SJCRH30 (cell line): ENCODE measurements at regions not wholly inside any gene's neighbourhood (a gene's known extent, or its start where the extent isn't known, plus 50 kb on each side); places are given as distances from the start of the nearest gene placed in this dataset.

Experiments used
- DNase-seq, 2 experiments: peaks; one replicate each; pipeline ENCODE4 v3.0.0-alpha.2; 2015 to 2020
- H3K27ac ChIP-seq: fragments of 250-450 bp; sonication (Bioruptor Pico); 2 replicates; pipeline ENCODE4 v1.5.1; 2020; ENCODE audit warnings: mild to moderate bottlenecking, moderate library complexity
- H3K27me3 ChIP-seq: fragments of 250-450 bp; sonication (Bioruptor Pico); 2 replicates; pipeline ENCODE4 v1.5.1; 2020; ENCODE audit warnings: mild to moderate bottlenecking, moderate library complexity
- H3K36me3 ChIP-seq: fragments of 250-450 bp; sonication (Bioruptor Pico); 2 replicates; pipeline ENCODE4 v1.5.1; 2020; ENCODE audit warnings: mild to moderate bottlenecking, moderate library complexity
- H3K4me1 ChIP-seq: fragments of 250-450 bp; sonication (Bioruptor Pico); 2 replicates; pipeline ENCODE4 v1.5.1; 2020; ENCODE audit warnings: mild to moderate bottlenecking, moderate library complexity
- H3K4me3 ChIP-seq: fragments of 250-450 bp; sonication (Bioruptor Pico); 2 replicates; pipeline ENCODE4 v1.5.1; 2020; ENCODE audit warnings: mild to moderate bottlenecking, moderate library complexity
- H3K9me3 ChIP-seq: fragments of 250-450 bp; sonication (Bioruptor Pico); replicated peaks from 2 replicates; pipeline ENCODE4 v1.5.1; 2020; ENCODE audit warnings: mild to moderate bottlenecking, moderate library complexity

- Histone ChIP-seq H3K4me3 (peak overlapping the region; percentile 34), H3K27me3 (no peaks in the 10 kb centered on the region), H3K27ac (peak overlapping the region; percentile 15; the same call in 1 of the 2 replicates), H3K4me1 (peaks cover 38% of the 10 kb centered on the region), H3K36me3 (no peaks in the 10 kb centered on the region), H3K9me3 (no peaks in the 10 kb centered on the region)
- peak; percentile 55 to 64 for DNase-seq
Observed at GRCh38 chr1:8202182-8202905, 115.6 kb upstream of the SLC45A1 start.

- no peak overlapping the region for H3K27ac ChIP-seq
- H3K4me3 ChIP-seq, result no peak overlapping the region
- no peaks in the 10 kb centered on the region for H3K9me3 ChIP-seq
- DNase-seq, result no peak
- H3K27me3 ChIP-seq, result no peaks in the 10 kb centered on the region
- no peaks in the 10 kb centered on the region for H3K36me3 ChIP-seq
- H3K4me1 ChIP-seq, result peaks cover 39% of the 10 kb centered on the region
Observed at GRCh38 chr1:8201331-8201861, 116.5 kb upstream of the SLC45A1 start.

- Histone ChIP-seq H3K36me3 (no peaks in the 10 kb centered on the region), H3K27ac (no peak overlapping the region), H3K4me1 (peaks cover 39% of the 10 kb centered on the region), H3K4me3 (no peak overlapping the region), H3K27me3 (no peaks in the 10 kb centered on the region), H3K9me3 (no peaks in the 10 kb centered on the region)
- DNase-seq, result no peak
Observed at GRCh38 chr1:8200317-8201115, 117.4 kb upstream of the SLC45A1 start.

GRCh38 chr1:8198522-8198921, 119.4 kb upstream of the SLC45A1 start:
- no peaks in the 10 kb centered on the region for H3K9me3 ChIP-seq
- no peak overlapping the region for H3K4me3 ChIP-seq
- H3K27ac ChIP-seq, result no peak overlapping the region

GRCh38 chr1:8197493-8198282, 120.2 kb upstream of the SLC45A1 start:
- H3K36me3 ChIP-seq, result no peaks in the 10 kb centered on the region
- DNase-seq, result peak; percentile 78 to 79
- H3K4me3 ChIP-seq, result 0 out of 2 replicates have a peak overlapping the region, but pooled peaks have one; percentile 4
- H3K27me3 ChIP-seq, result no peaks in the 10 kb centered on the region
- H3K9me3 ChIP-seq, result no peaks in the 10 kb centered on the region
- H3K4me1 ChIP-seq, result peaks cover 27% of the 10 kb centered on the region
- H3K27ac ChIP-seq, result peak overlapping the region; percentile 52

More at GRCh38 chr1:8198522-8198921, 119.4 kb upstream of the SLC45A1 start:
- Histone ChIP-seq H3K36me3 (no peaks in the 10 kb centered on the region), H3K27me3 (no peaks in the 10 kb centered on the region), H3K4me1 (peaks cover 35% of the 10 kb centered on the region)
- no peak for DNase-seq

- no peaks in the 10 kb centered on the region for H3K9me3 ChIP-seq
- no peak overlapping the region for H3K4me3 ChIP-seq
- peaks cover 19% of the 10 kb centered on the region for H3K4me1 ChIP-seq
- H3K27ac ChIP-seq, result no peak overlapping the region
- no peak for DNase-seq
- no peaks in the 10 kb centered on the region for H3K27me3 ChIP-seq
- no peaks in the 10 kb centered on the region for H3K36me3 ChIP-seq
Observed at GRCh38 chr1:8194481-8195227, 123.3 kb upstream of the SLC45A1 start.

GRCh38 chr1:8193840-8194406, 124.0 kb upstream of the SLC45A1 start:
- DNase-seq, result no peak
- Histone ChIP-seq H3K4me3 (no peak overlapping the region), H3K27me3 (no peaks in the 10 kb centered on the region), H3K9me3 (no peaks in the 10 kb centered on the region), H3K36me3 (no peaks in the 10 kb centered on the region), H3K27ac (no peak overlapping the region), H3K4me1 (peaks cover 20% of the 10 kb centered on the region)

GRCh38 chr1:8191474-8191873, 126.4 kb upstream of the SLC45A1 start:
- Histone ChIP-seq H3K9me3 (no peaks in the 10 kb centered on the region), H3K27ac (no peak overlapping the region), H3K27me3 (no peaks in the 10 kb centered on the region), H3K4me3 (no peak overlapping the region), H3K4me1 (peaks cover 7% of the 10 kb centered on the region; the same call in 1 of the 2 replicates), H3K36me3 (no peaks in the 10 kb centered on the region)
- DNase-seq, result no peak

- no peak overlapping the region for H3K4me3 ChIP-seq
- peak in 1 of 2 experiments; percentile 40 for DNase-seq
- H3K4me1 ChIP-seq, result peaks cover 7% of the 10 kb centered on the region; the same call in 1 of the 2 replicates
- H3K9me3 ChIP-seq, result no peaks in the 10 kb centered on the region
- H3K27me3 ChIP-seq, result no peaks in the 10 kb centered on the region
- no peak overlapping the region for H3K27ac ChIP-seq
- H3K36me3 ChIP-seq, result no peaks in the 10 kb centered on the region
Observed at GRCh38 chr1:8189931-8190483, 127.9 kb upstream of the SLC45A1 start.

GRCh38 chr1:8185400-8185799, 132.5 kb upstream of the SLC45A1 start:
- DNase-seq, result no peak
- no peaks in the 10 kb centered on the region for H3K9me3 ChIP-seq
- no peaks in the 10 kb centered on the region for H3K36me3 ChIP-seq
- no peak overlapping the region for H3K4me3 ChIP-seq
- no peaks in the 10 kb centered on the region for H3K27me3 ChIP-seq
- no peak overlapping the region for H3K27ac ChIP-seq
- H3K4me1 ChIP-seq, result peaks cover 11% of the 10 kb centered on the region

- no peaks in the 10 kb centered on the region for H3K27me3 ChIP-seq
- H3K9me3 ChIP-seq, result peaks cover 6% of the 10 kb centered on the region
- no peak overlapping the region for H3K4me3 ChIP-seq
- H3K4me1 ChIP-seq, result peaks cover 7% of the 10 kb centered on the region
- DNase-seq, result no peak
- no peak overlapping the region for H3K27ac ChIP-seq
- H3K36me3 ChIP-seq, result no peaks in the 10 kb centered on the region
Observed at GRCh38 chr1:8184301-8184700, 133.6 kb upstream of the SLC45A1 start.

GRCh38 chr1:8182034-8182761, 135.7 kb upstream of the SLC45A1 start:
- no peak overlapping the region for H3K27ac ChIP-seq
- H3K4me3 ChIP-seq, result no peak overlapping the region
- no peaks in the 10 kb centered on the region for H3K36me3 ChIP-seq
- H3K27me3 ChIP-seq, result no peaks in the 10 kb centered on the region
- no peak for DNase-seq
- peaks cover 15% of the 10 kb centered on the region for H3K9me3 ChIP-seq
- peaks cover 7% of the 10 kb centered on the region; the same call in 1 of the 2 replicates for H3K4me1 ChIP-seq
